Kidney epithelial cell (primary cell): ENCODE measurements at regions not wholly inside any gene's neighbourhood (a gene's known extent, or its start where the extent isn't known, plus 50 kb on each side); places are given as distances from the start of the nearest gene placed in this dataset.

Source experiments
- DNase-seq: peaks from one replicate; pipeline ENCODE4 v3.0.0-alpha.2; 2010; ENCODE audit warnings: low read depth
- H3K27me3 ChIP-seq: 2 replicates; pipeline ENCODE4 v1.6.0; 2011; ENCODE audit warnings: low read length; ENCODE audit not compliant: control insufficient read depth, insufficient read depth
- H3K36me3 ChIP-seq: 2 replicates; pipeline ENCODE4 v1.5.1; 2011; ENCODE audit warnings: low read length; ENCODE audit not compliant: control insufficient read depth, insufficient read depth
- H3K4me3 ChIP-seq: 2 replicates; pipeline ENCODE4 v1.5.1; 2011; ENCODE audit warnings: low read depth, mild to moderate bottlenecking, control low read depth, low read length
- CTCF ChIP-seq: IDR thresholded peaks from 2 replicates; pipeline ENCODE4 v1.5.1; 2011; ENCODE audit warnings: mild to moderate bottlenecking, moderate library complexity, low read length, control low read depth, inconsistent platforms; ENCODE audit not compliant: insufficient read depth, poor library complexity, severe bottlenecking

- no peak for DNase-seq
- Histone ChIP-seq H3K27me3 (no peaks in the 10 kb centered on the region), H3K4me3 (no peak overlapping the region), H3K36me3 (no peaks in the 10 kb centered on the region)
- TF ChIP-seq CTCF: no peak
These were observed 318.8 kb upstream of the RASGEF1B start for GRCh38 chr4:81790477-81790876.

GRCh38 chr4:81789741-81790399 lies 318.2 kb upstream of the RASGEF1B start:
- Histone ChIP-seq H3K4me3 (no peak overlapping the region), H3K27me3 (no peaks in the 10 kb centered on the region), H3K36me3 (no peaks in the 10 kb centered on the region)
- DNase-seq: no peak
- no peak for TF ChIP-seq CTCF

GRCh38 chr4:81789158-81789557 lies 317.5 kb upstream of the RASGEF1B start:
- H3K4me3 ChIP-seq: no peak overlapping the region
- H3K27me3 ChIP-seq: no peaks in the 10 kb centered on the region
- no peak for TF ChIP-seq CTCF
- DNase-seq: no peak
- no peaks in the 10 kb centered on the region for H3K36me3 ChIP-seq

GRCh38 chr4:81786766-81787165 lies 315.1 kb upstream of the RASGEF1B start:
- no peaks in the 10 kb centered on the region for H3K36me3 ChIP-seq
- H3K27me3 ChIP-seq: no peaks in the 10 kb centered on the region
- H3K4me3 ChIP-seq: no peak overlapping the region
- TF ChIP-seq CTCF: no peak
- no peak for DNase-seq

- Histone ChIP-seq H3K4me3 (no peak overlapping the region), H3K27me3 (no peaks in the 10 kb centered on the region), H3K36me3 (no peaks in the 10 kb centered on the region)
- no peak for DNase-seq
- TF ChIP-seq CTCF: no peak
These were observed 314.5 kb upstream of the RASGEF1B start for GRCh38 chr4:81786063-81786763.
